NCI-H526 treated with DMSO at 0.1 percent for 48 hours (cell line): ENCODE measurements at regions not wholly inside any gene's neighbourhood (a gene's known extent, or its start where the extent isn't known, plus 50 kb on each side); places are given as distances from the start of the nearest gene placed in this dataset.
"Not testable (repeated sequence)": the region's sequence is repeated elsewhere in the genome, so short reads cannot be mapped to it uniquely, and the experiment has no call there.

ENCODE experiments used
- DNase-seq: peaks from one replicate; lab custom pipeline; 2025; lab: John Stamatoyannopoulos, UW

DNA sequence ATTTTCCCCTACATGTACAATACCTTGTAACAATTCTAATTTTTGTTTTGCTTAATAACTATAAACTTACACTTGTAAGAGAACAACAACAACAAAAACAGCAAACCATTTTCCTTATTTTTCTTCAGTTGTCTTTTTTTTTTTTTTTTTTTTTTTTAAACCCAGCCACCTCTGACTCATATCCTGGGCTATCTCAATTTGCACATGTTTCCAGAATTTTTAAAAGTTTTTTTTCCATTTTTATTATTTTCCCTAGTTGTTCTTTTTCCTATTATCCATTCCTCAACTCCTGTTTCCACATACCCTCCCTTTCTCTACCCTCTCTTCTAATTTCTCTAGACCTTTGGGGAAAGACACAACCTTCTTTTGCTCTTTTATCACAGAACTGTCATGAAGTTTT, 112.5 kb downstream of the EFEMP1 start:
- no peak for DNase-seq

DNA sequence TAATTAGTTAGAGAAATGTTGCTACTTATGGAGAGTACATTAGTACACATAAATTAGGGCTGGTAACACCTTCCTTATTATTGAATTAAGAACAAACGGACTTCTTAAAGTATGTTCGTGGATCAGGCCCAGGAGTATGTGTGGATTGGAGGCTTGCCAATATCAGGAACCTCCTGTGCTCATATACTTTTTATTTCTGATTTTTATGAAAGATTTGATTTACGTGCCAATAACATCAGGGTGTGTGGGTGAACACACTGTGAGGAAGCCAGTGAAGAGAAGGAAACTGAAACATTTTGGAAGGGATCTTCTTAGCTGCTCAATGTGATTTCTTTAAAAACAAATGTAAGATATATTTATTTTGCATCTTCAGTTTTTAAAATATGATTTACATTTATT, 113.0 kb downstream of the EFEMP1 start:
- DNase-seq = no peak

DNA sequence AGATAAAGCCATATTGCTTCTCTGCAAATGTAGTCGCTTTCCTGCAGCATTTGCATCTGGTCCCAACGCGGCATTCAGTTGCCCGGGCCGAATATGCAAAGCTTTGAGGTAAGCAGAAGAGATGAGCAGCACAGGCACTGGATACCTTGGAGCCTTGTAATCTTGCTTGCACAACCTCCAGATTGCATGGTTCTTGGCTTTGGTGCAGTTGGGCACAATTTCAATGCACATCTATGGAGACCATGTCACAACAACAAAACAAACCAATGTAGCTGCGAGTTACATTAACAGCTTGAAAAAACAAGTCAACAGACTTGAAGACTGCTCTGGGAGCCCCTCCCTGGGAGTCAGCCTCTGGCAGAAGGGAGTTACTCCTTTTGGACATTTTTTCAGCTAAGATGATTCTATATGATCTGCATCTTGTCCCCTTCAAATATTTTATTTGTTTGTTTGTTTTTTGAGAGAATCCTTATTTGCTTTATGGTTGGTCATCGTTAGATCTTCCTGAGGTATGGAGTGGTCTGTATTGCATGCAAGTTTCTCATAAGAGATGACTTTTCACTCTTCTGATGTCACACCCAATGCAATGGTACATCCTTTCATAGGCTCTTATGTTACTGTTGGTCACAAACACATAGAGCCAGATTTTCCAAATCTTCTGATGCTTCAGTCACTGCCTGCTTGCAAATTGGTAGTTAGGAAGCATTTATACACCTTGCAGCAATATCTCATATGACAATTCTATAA, 113.5 kb downstream of the EFEMP1 start:
- no peak for DNase-seq

DNA sequence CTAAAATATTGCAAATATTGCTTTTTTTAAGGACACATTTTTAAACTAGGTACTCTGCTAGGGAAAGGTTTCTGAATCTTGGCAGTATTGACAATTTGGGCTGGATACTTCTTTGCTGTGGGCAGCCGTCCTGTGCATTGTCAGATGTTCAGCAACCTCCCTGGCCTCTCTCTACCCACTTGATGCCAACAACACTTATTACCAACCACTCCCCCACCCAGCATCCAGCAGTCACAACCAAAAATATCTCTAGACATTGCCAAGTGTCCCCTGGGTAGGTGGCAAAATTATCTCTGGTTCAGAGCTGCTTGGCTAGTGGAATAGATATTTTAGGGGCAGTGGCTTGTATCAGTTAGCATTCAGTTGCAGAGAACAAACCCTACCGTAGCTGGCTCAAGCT, 114.3 kb upstream of the PNPT1 start:
- DNase-seq = no peak

DNA sequence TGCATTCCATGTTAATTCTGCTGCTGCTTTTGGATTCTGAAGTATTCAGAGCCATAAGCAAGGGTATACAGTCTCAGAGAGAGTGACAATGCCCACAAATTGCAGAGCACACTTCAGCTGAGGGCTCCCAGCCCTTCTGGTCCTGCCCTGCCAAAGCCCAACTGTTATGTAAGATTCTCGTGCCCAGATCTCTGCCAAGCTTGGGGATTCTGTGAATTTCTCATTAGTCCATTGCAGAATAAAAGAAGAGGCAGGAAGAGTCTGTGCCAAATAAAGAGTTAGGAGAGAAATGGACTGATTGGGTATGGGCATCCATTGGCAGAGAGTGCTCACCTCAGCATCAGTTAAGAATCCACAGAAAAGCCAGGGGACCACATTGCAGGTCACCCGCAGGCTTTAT, 112.0 kb upstream of the PNPT1 start:
- no peak for DNase-seq

DNA sequence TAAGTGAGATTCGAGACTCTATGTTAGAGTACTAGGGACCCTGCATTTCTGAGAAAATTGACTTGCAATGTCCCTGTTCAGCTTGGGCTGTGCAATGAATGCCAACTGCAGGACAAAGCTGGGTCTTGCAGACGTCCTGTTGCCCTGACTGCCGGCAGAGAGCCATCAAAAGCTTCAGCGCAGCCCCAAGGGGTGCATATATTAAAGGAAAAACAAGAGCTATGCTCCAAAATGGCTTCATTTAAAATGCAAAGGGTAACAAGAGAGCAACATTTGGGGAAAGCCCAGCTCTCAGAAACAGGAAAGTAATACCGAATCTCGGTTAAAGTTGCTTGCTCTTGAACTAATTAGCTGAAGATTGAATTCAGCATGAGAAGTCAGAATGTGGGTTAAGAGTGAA, 110.9 kb upstream of the PNPT1 start:
- no peak for DNase-seq

DNA sequence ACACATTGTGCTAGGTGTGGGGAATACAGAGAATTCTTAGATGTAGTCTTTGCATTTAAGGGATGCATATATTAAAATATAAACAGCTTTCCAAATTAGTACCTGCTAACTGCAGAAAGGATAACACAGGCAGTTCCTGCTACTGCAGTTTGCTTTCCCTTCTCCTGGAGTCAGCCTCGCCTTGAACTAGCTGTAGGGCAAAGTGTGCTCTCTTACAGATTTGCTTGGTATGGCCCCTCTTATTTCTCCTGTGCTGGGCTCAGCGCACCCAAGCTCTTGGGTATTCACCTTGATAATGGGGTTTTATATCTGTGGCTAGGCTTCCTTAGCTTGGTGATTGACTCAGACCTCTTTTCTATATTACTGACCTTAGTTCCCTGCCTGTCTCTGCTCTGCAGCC, 108.4 kb upstream of the PNPT1 start:
- no peak for DNase-seq

DNA sequence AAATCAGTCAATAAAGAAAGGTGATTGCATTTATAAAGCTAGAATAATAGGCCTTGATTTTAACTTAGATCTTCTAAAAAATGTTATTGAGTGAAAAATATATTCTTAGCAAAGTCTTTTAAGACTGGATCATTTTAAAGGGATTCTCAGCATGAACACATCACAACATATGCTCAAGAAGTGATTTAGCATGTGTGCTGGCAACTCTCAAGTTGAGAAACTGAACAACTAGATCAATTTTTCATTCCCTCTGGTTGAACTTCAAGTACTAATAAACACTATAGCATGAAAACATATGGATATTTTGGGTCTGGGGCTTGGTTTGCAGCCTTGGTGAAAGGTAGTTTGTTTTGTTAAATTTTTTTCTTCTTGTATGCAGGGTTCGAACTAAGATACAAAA, 107.8 kb upstream of the PNPT1 start:
- DNase-seq = no peak

DNA sequence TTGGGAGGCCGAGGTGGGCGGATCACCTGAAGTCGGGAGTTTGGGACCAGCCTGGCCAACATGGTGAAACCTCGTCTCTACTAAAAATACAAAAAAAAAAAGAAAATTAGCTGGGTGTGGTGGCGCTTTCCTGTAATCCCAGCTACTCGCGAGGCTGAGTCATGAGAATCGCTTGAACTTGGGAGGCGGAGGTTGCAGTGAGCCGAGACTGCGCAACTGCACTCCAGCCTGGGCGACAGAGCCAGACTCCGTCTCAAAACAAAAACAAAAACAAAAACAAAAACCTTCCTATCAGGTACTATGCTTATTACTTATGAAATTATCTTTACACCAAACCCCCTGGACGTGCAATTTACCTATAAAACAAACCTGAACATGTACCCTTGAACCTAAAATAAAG, 106.0 kb upstream of the PNPT1 start:
- DNase-seq = not testable (repeated sequence)

DNA sequence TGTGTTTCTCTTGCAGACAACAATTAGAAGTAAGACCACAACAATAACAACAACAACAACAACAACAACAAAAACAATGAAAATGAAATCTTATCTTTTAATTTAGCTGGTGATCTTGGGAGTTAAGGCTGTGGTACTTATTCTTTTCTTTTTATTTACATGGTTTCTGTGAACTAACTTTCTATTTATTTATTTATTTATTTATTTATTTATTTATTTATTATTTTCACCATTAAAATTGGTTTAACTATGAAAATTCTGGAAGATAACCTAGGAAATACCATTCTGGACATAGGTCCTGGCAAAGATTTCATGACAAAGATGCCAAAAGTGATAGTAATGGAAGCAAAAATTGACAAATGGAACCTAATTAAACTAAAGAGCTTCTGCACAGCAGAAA, 102.5 kb upstream of the PNPT1 start:
- DNase-seq = no peak

DNA sequence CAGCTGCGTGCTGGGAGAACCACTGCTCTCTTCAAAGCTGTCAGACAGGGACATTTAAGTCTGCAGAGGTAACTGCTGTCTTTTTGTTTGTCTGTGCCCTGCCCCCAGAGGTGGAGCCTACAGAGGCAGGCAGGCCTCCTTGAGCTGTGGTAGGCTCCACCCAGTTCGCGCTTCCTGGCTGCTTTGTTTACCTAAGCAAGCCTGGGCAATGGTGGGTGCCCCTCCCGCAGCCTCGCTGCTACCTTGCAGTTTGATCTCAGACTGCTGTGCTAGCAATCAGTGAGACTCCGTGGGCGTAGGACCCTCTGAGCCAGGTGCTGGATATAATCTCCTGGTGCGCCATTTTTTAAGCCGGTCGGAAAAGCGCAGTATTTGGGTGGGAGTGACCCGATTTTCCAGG, 100.0 kb upstream of the PNPT1 start:
- DNase-seq = not testable (repeated sequence)

DNA sequence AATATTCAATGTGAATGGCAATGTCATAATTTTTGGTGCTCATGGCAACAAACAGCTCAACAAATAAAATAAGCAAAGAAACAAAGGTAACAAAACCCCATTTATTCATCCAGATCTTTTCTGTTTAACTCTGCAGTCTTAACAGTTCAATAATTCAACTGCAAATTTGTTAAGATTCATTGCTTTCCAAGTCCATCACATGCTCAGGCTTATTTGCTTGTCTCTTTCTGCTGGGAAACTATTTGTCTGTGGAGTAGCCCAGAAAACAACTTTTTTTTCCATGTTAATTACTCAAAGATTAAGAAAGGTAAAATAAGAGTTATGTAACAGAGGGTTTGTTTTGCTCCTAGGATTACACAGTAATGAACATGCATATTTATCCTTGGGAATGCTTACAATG, 92.6 kb upstream of the PNPT1 start:
- no peak for DNase-seq

DNA sequence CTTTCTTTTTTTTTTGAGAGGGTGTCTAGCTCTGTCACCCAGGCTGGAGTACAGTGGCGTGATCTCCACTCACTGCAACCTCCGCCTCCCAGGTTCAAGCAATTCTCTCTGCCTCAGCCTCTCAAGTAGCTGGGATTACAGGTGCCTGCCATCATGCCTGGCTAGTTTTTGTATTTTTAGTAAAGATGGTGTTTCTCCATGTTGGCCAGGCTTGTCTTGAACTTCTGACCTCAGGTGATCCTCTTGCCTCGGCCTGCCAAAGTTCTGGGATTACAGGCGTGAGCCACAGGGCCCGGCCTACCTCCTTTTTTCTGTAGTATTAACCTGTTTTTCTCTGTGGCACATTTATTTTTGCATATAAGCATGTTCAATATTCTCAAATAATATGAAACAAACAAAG, 90.1 kb upstream of the PNPT1 start:
- not testable (repeated sequence) for DNase-seq

DNA sequence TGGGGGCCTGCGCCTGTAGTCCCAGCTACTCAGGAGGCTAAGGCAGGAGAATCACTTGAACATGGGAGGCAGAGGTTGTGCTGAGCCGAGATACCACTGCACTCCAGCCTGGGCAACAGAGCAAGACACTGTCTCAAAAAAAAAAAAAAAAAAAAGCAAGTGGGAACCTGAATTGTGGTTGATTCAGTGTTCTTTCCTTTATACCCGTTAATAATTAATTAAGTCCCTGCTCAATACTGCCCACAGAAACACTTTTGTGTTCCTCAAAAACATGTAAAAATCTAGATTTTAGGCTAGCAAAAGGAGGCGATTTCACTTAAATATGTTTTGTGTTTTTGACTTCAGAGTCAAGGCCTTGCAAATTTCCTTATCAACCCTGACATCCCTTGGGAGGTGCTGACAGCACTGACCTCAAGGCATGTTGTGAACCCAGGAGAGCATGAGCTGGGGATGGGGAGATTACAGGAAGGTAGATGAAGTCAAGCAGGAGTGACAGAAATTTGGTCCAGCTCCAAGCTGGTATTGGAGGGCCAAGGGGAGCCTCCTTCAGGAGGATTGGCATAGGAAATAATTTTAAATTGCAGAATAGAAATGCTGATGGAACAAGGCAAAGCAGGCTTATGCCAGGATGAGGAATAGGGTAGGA, 89.0 kb upstream of the PNPT1 start:
- DNase-seq = no peak

DNA sequence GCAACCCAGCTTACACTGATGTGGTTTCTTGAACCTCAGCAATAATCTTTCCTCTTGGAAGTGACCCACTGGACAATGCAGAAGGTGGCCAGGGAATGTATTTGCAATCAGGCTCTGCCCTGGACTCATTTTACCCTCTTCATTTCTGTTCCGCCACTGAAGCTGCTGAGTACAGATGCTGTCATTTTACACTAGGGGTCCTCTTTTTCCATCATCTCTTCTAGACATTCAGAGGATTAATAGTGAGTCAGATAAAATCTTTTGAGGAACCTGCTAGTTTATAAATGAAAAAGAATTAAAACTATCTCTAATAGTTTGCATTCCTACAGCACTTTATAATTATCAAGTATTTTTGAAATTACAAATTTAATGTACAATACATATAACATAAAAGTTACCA, 87.9 kb upstream of the PNPT1 start:
- no peak for DNase-seq

DNA sequence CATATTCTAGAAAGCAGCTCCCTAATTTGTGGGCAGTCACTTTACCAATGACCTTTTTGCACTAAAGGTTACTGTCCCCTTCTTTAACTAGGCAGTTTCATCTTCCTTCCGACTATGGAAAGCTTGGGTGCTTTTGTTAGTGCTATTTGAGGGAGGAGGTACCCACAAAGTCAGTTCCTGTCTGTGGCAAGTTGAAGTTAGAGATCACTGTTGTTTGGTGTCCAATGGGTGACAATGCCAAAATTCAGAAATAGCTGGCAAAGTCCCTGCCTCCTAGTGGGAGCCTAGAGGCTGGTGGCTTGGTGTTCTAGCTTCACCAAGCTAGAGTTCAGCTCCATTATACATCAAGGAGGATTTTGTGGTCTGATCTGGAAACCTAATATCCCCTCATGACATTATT, 87.1 kb upstream of the PNPT1 start:
- no peak for DNase-seq

DNA sequence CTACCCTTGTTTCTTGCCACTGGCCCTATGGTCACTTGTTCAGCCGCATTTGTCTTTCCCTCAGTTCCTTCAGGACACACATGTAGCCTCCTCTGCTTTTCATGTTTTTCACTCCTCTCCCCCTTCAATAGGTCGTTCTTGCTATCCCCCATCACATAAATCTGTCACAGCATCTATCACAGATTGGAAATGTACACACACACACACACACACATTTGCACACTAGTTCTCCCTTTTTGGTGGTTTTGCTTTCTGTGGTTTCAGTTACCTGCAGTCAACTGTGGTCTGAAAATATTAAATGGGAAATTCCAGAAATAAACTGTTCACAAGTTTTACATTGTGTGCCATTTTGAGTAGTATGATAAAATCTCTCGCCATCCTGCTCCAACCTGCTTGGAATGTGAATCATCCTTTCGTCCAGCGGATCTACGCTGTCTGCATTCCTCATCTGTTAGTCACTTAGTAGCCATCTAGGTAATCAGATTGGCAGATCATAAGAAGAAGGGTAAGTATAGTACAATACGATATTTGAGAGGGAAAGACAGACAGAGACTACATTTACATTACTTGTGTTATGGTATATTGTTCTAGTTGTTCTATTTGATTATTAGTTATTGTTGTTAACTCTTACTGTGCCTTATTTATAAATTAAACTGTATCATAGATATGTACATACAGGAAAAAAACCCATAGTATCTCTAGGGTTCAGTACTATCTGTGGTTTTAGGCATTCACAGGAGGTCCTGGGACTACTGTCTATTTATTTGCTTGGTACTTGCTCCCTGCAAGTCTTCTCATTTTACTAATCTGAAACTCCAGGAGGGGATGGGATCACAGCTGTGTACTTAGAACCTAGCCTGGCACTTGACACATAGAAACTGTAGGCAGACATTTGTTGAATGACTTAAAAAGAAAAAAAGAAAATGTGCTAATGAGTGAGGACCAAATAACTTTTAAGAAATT, 86.1 kb upstream of the PNPT1 start:
- no peak for DNase-seq

DNA sequence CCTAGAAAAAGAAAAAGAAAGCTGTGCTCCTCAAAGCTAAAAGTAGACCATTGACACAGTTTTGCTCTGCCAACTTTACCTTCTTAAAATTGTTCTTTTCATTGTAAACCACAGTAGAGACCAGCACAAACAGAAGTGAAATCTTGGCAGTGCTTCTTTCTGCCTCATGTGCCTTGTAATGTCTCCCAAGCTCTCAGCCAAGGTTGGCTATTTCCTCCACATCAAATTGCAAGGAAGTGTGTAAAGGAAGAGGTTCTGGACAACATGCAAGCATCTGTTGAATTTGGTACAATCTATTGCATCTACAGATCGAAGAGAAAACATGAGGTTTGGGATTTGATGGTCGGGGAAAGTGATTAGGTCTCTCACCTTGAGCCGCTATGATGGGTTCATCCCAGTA, 83.3 kb upstream of the PNPT1 start:
- DNase-seq = no peak

DNA sequence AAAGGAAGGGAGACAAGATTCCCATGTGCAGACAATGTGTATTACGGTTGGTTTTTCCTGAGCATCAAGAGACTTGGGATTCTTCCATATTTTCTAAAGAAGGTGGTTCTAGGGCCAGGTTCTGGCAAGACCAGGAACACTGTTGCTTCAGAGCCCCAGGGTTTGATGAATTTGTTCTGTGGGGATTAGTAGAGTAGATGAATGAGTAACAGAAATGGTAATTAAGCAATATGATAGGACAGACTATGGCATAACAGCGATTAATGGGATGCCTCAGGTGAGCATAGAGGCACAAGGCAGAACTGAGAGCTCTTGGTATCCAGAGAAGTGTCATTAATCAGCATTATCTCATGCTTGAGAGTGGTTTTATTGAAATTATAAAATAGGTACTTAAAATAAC, 82.8 kb upstream of the PNPT1 start:
- DNase-seq = no peak

DNA sequence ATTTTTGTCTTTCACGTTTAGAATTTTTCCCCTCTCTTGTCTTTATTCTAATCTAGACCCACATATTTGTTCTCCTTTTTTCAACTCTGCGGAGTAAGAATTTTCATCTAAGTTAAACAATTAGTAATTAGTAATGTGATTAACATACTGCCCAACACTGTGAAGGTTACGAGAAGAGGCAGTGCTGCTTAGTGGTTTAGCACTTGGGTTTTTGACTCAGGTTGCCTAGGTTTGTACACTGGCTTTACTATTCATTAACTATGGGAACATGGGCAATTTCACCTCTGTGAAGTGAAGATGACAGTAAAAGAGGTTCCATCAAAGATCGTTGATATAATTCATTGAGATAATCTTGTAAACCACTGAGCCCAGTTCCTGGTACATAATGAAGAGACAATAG, 82.2 kb upstream of the PNPT1 start:
- DNase-seq = no peak

DNA sequence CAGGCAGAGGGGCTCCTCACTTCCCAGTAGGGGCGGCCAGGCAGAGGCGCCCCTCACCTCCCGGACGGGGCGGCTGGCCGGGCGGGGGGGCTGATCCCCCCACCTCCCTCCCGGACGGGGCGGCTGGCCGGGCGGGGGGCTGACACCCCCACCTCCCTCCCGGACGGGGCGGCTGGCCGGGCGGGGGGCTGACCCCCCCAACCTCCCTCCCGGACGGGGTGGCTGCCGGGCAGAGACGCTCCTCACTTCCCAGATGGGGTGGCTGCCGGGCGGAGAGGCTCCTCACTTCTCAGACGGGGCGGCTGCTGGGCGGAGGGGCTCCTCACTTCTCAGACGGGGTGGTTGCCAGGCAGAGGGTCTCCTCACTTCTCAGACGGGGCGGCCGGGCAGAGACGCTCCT, 80.0 kb upstream of the PNPT1 start:
- not testable (repeated sequence) for DNase-seq

DNA sequence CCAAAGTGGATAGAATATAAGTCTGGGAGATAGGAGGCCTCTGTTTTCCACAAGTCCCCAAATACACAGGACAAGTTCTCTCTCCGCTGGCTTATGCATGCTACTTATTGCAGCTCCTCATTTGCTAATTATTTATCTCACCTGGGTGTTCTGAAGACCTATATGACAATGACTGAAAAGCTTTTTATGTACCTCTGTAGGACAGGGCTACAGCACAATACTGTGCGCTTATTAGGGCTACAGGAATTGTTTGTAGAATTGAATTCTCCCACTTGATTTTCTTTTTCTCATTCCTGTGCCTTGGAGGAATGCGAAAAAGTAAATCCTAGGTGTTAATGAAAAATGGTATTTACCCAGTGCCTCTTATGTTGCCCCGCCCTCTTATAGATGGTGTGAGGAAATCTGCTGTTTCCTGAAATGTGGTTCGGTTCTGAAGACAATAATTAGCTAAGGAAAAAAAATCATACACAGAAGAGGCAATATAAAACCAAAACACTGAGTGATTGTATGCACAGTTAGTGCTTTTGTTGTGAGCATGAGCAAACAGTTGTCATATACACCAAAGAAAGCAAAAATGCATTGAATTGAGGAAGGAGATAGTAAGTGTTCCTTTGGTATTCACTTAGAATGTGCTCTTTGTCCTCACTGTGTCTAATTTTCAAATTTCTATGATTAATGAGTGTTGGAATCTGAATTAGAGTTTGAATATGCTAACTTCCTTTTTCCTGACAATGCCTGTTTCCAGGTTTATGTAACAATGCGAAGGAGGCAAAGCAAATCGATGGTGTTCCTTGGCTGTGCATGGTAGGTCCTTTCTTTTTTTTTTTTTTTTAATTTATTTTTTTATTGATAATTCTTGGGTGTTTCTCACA, 78.7 kb upstream of the PNPT1 start:
- no peak for DNase-seq
